ENCODE measurements at regions not wholly inside any gene's neighbourhood (a gene's known extent, or its start where the extent isn't known, plus 50 kb on each side); places are given as distances from the start of the nearest gene placed in this dataset.

GRCh38 chr14:86779416-86779815 lies 1213.6 kb downstream of the GALC start (continued):
- no peak for TF ChIP-seq ETS1 (IDR thresholded peaks at IDR 0.05)
- TF ChIP-seq CTCF (conservative IDR thresholded peaks at IDR 0.05; ENCODE audit: low read depth in 2 of 2): no peak
- no peak for TF ChIP-seq ZNF331 (CRISPR knock-in tag; IDR thresholded peaks at IDR 0.05; ENCODE audit: low read depth)
- no peak for TF ChIP-seq ZNF114 (CRISPR knock-in tag; IDR thresholded peaks at IDR 0.05)
- no peak for TF ChIP-seq NANOG (IDR thresholded peaks at IDR 0.05; ENCODE audit: borderline replicate concordance)
- TF ChIP-seq EZH2 (IDR thresholded peaks at IDR 0.05; ENCODE audit: low read depth, unreplicated experiment): no peak
- TF ChIP-seq CREB1 (CRISPR knock-in tag; IDR thresholded peaks at IDR 0.05; ENCODE audit: low read depth): no peak
- TF ChIP-seq STAT1 (IDR thresholded peaks at IDR 0.05; ENCODE audit: unreplicated experiment): no peak
- no peak for TF ChIP-seq EZH2phosphoT487 (IDR thresholded peaks at IDR 0.05; ENCODE audit: unreplicated experiment)

GRCh38 chr14:86777963-86778602 lies 1214.9 kb downstream of the GALC start:
- no peak overlapping the region for H3K27ac Mint-ChIP-seq
- Histone ChIP-seq H3K27me3 (ENCODE audit: insufficient read depth) (no peaks in the 10 kb centered on the region), H2AFZ (no peak overlapping the region), H3K9me2 (ENCODE audit: insufficient read depth) (no peaks in the 10 kb centered on the region), H3F3A (replicated peaks; ENCODE audit: low read depth) (no peaks in the 10 kb centered on the region), H3K79me2 (replicated peaks; ENCODE audit: insufficient read depth) (no peaks in the 10 kb centered on the region), H3K4me2 (no peak overlapping the region), H4K20me1 (replicated peaks; ENCODE audit: insufficient read depth) (no peaks in the 10 kb centered on the region), H3K36me3 (ENCODE audit: insufficient read depth) (no peaks in the 10 kb centered on the region), H3K27ac (ENCODE audit: low read depth) (no peak overlapping the region), H3K4me1 (ENCODE audit: insufficient read depth) (no peaks in the 10 kb centered on the region), H3K4me3 (no peak overlapping the region)
- H3K4me3 Mint-ChIP-seq: no peak overlapping the region
- H3K9me3 Mint-ChIP-seq: peaks cover 13% of the 10 kb centered on the region
- no peak for DNase-seq (ENCODE audit: low spot score)
- H3K4me1 Mint-ChIP-seq: no peaks in the 10 kb centered on the region
- ATAC-seq: no peak
- peaks cover 2% of the 10 kb centered on the region for H3K27me3 Mint-ChIP-seq (ENCODE audit: insufficient read depth, low read depth, poor library complexity)
- H3K36me3 Mint-ChIP-seq (ENCODE audit: low read depth): peaks cover 9% of the 10 kb centered on the region; the same call in 2 of the 3 replicates
- TF ChIP-seq REST (IDR thresholded peaks at IDR 0.05; ENCODE audit: unreplicated experiment) (no peak), JUNB (IDR thresholded peaks at IDR 0.05; ENCODE audit: unreplicated experiment) (no peak), ZNF462 (CRISPR knock-in tag; IDR thresholded peaks at IDR 0.05) (no peak), ZNF114 (CRISPR knock-in tag; IDR thresholded peaks at IDR 0.05) (no peak)

All from GM23338 (cell line).